OCI-LY7 (cell line): ENCODE measurements at regions not wholly inside any gene's neighbourhood (a gene's known extent, or its start where the extent isn't known, plus 50 kb on each side); places are given as distances from the start of the nearest gene placed in this dataset.

Experiments
- BruUV-seq: library from RNA; stranded (reverse); fragments of 400-500 nt; replicated peaks from 2 replicates; lab custom pipeline; 2021; lab: Mats Ljungman, UMichigan
- CTCF ChIA-PET: fragments of 300-600 bp; sonication (Branson Sonifier 250); formaldehyde crosslinking; loops from one replicate; lab custom pipeline; 2022; ENCODE audit warnings: antibody characterized with exemption; ENCODE audit not compliant: unreplicated experiment; lab: Charles Lee
- POLR2A ChIA-PET: fragments of 300-600 bp; sonication (Branson Sonifier 250); formaldehyde crosslinking; loops from one replicate; lab custom pipeline; 2022; ENCODE audit warnings: antibody characterized with exemption; lab: Charles Lee
- DNase-seq: peaks from one replicate; pipeline ENCODE4 v3.0.0-alpha.2; 2015; ENCODE audit warnings: low spot score
- H2AFZ ChIP-seq: fragments of 200-600 bp; sonication (generic), shearing (Covaris generic); 2 replicates; pipeline ENCODE4 v1.6.1; 2014; ENCODE audit warnings: mild to moderate bottlenecking, antibody characterized with exemption, low read length, moderate library complexity
- H3K27ac ChIP-seq: fragments of 200-600 bp; sonication (generic); 2 replicates; pipeline ENCODE4 v1.5.1; 2014; ENCODE audit warnings: mixed run types, low read depth, mild to moderate bottlenecking, moderate library complexity, low read length, inconsistent platforms; ENCODE audit not compliant: poor library complexity, severe bottlenecking
- H3K36me3 ChIP-seq: fragments of 200-600 bp; sonication (generic); 2 replicates; pipeline ENCODE4 v1.6.1; 2014; ENCODE audit warnings: mild to moderate bottlenecking, antibody characterized with exemption, low read length, moderate library complexity, mixed read lengths; ENCODE audit not compliant: insufficient read depth
- H3K4me1 ChIP-seq: fragments of 200-600 bp; sonication (generic); 2 replicates; pipeline ENCODE4 v1.5.1; 2014; ENCODE audit warnings: mild to moderate bottlenecking, low read length; ENCODE audit not compliant: insufficient read depth, poor library complexity, severe bottlenecking
- H3K4me2 ChIP-seq: fragments of 200-600 bp; sonication (generic); 2 replicates; pipeline ENCODE4 v1.6.1; 2014; ENCODE audit warnings: mild to moderate bottlenecking, low read length
- H3K4me3 ChIP-seq: fragments of 200-600 bp; sonication (generic); 2 replicates; pipeline ENCODE4 v1.5.1; 2014; ENCODE audit warnings: mild to moderate bottlenecking, low read depth, low read length; ENCODE audit not compliant: poor library complexity, severe bottlenecking
- H3K79me2 ChIP-seq: fragments of 200-600 bp; sonication (generic); 2 replicates; pipeline ENCODE4 v1.6.1; 2016; ENCODE audit warnings: low read depth, mild to moderate bottlenecking, low read length, moderate library complexity, mixed read lengths; ENCODE audit not compliant: insufficient read depth
- H3K9me2 ChIP-seq: fragments of 200-600 bp; sonication (generic); 2 replicates; pipeline ENCODE4 v1.6.1; 2016; ENCODE audit warnings: mild to moderate bottlenecking, low read length, mixed read lengths; ENCODE audit not compliant: insufficient read depth
- H3K9me3 ChIP-seq: fragments of 200-600 bp; sonication (generic); 2 replicates; pipeline ENCODE4 v1.6.1; 2014; ENCODE audit warnings: mild to moderate bottlenecking, mixed run types, low read length, mixed read lengths
- H4K20me1 ChIP-seq: fragments of 200-600 bp; sonication (generic); 2 replicates; pipeline ENCODE4 v1.6.1; 2014; ENCODE audit warnings: mild to moderate bottlenecking, antibody characterized with exemption, low read length, moderate library complexity, mixed read lengths; ENCODE audit not compliant: insufficient read depth
- EZH2phosphoT487 ChIP-seq: fragments of 200-600 bp; sonication (generic); IDR thresholded peaks from 2 replicates; pipeline ENCODE4 v1.6.1; 2018; ENCODE audit warnings: low read depth, borderline replicate concordance, mild to moderate bottlenecking, mixed run types, antibody characterized with exemption, low read length, moderate library complexity, mixed read lengths
- intact Hi-C: fragments of 100-400 bp; cut with micrococcal nuclease; formaldehyde crosslinking; loops from one replicate; pipeline ENCODE4 v1.10.0; 2022; ENCODE audit not compliant: unreplicated experiment
- TF ChIP-seq, protein P1 (sequence below): fragments of 200-600 bp; sonication (generic); conservative IDR thresholded peaks from 2 replicates; pipeline ENCODE4 v1.5.1; 2014; ENCODE audit warnings: mild to moderate bottlenecking, antibody characterized with exemption, low read length, moderate library complexity, mixed read lengths

DNA sequence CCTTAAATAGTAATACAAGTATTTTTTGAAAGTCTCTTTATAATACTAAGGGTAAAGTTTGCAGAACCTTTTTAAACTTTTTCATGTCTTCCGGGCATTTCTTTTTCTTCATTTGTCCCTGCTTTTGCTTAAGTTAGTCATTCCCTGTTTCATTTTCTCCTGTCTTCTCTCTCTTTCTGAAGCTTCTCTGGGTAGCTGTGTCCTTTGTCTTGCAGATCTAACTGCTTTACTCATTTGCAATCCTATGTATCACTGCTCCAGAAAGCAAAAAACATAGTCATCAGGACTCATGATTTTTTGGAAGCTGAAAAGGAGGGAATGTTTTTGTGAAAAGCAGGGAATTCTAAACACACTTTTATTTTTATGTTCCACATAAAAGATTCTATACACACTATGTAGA lies 301.7 kb downstream of the MRPS30 start:
- CTCF ChIA-PET: no interaction called here
- Histone ChIP-seq H3K79me2 (no peaks in the 10 kb centered on the region), H4K20me1 (no peaks in the 10 kb centered on the region), H3K36me3 (no peaks in the 10 kb centered on the region), H2AFZ (no peak overlapping the region), H3K4me3 (no peak overlapping the region), H3K4me1 (no peaks in the 10 kb centered on the region), H3K4me2 (no peak overlapping the region), H3K9me2 (no peaks in the 10 kb centered on the region), H3K9me3 (no peaks in the 10 kb centered on the region), H3K27ac (no peak overlapping the region)
- no peak for DNase-seq
- POLR2A ChIA-PET: interaction anchor here (1.2 kb wide), 1 partner anchor 13 kb away, joined by 4 read pairs; no protein-coding TSS in a partner anchor
- TF ChIP-seq, protein P1, sequence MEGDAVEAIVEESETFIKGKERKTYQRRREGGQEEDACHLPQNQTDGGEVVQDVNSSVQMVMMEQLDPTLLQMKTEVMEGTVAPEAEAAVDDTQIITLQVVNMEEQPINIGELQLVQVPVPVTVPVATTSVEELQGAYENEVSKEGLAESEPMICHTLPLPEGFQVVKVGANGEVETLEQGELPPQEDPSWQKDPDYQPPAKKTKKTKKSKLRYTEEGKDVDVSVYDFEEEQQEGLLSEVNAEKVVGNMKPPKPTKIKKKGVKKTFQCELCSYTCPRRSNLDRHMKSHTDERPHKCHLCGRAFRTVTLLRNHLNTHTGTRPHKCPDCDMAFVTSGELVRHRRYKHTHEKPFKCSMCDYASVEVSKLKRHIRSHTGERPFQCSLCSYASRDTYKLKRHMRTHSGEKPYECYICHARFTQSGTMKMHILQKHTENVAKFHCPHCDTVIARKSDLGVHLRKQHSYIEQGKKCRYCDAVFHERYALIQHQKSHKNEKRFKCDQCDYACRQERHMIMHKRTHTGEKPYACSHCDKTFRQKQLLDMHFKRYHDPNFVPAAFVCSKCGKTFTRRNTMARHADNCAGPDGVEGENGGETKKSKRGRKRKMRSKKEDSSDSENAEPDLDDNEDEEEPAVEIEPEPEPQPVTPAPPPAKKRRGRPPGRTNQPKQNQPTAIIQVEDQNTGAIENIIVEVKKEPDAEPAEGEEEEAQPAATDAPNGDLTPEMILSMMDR: no peak
- intact Hi-C loops: no loop called here
- BruUV-seq: no TSS peak

DNA sequence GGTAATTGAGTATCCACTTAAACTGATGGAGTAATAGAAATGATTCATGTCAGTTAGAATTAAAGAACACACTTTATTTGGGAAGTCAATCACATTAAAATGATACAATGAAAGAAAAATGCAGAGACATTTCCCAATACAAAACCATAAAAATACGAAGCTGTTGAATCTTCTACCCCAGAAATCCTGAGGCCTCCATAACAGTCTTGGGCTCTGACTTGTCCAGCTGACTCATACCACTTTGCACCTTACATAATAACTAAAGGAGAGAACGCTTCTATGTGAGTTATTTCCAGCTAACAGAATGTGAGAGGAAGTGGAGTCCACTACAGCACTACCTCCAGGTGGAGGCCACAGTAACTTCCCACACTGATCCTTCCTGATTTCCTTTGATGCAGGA lies 305.0 kb downstream of the MRPS30 start:
- Histone ChIP-seq H4K20me1 (no peaks in the 10 kb centered on the region), H3K36me3 (no peaks in the 10 kb centered on the region), H3K9me2 (no peaks in the 10 kb centered on the region), H3K4me2 (no peak overlapping the region), H3K9me3 (no peaks in the 10 kb centered on the region), H3K79me2 (no peaks in the 10 kb centered on the region), H2AFZ (no peak overlapping the region), H3K4me1 (no peaks in the 10 kb centered on the region), H3K4me3 (no peak overlapping the region), H3K27ac (no peak overlapping the region)
- ChIA-PET POLR2A (interaction anchor here (0.7 kb wide), 1 partner anchor 23 kb away, joined by 3 read pairs; no protein-coding TSS in a partner anchor), CTCF (no interaction called here)
- TF ChIP-seq, protein P1: no peak
- no peak for TF ChIP-seq EZH2phosphoT487
- intact Hi-C loops: no loop called here
- no peak for DNase-seq
- BruUV-seq: no TSS peak

DNA sequence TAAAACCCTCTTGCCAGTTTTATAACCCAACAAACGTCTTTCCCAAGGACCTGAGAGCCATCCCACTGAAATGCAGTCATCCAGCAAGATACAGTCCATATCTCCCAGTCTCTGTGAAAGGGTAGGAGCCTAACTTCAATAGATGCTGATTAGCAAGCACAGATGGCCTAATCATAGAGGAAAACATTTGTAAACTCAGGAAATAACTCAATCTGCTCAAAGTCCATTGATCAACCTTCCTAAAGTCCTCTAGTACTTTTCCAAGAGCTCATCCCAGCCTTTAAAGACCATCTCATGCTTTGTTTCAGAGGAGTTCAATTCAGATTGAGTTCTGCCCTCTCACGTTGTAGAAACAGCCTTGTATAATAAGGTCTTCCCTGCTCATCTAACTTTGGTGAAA lies 324.2 kb downstream of the MRPS30 start:
- no peak overlapping the region for H3K4me3 ChIP-seq
- intact Hi-C loops: no loop called here
- H4K20me1 ChIP-seq: no peaks in the 10 kb centered on the region
- H3K9me2 ChIP-seq: no peaks in the 10 kb centered on the region
- no peaks in the 10 kb centered on the region for H3K79me2 ChIP-seq
- POLR2A ChIA-PET: no interaction called here
- no peaks in the 10 kb centered on the region for H3K9me3 ChIP-seq
- no TSS peak for BruUV-seq
- CTCF ChIA-PET: no interaction called here
- H2AFZ ChIP-seq: no peak overlapping the region
- no peak for DNase-seq
- no peak overlapping the region for H3K27ac ChIP-seq
- no peaks in the 10 kb centered on the region for H3K4me1 ChIP-seq
- H3K36me3 ChIP-seq: no peaks in the 10 kb centered on the region
- no peak overlapping the region for H3K4me2 ChIP-seq
- no peak for TF ChIP-seq EZH2phosphoT487
- TF ChIP-seq, protein P1: no peak
